Mesendoderm (in vitro differentiated cells): ENCODE measurements at regions not wholly inside any gene's neighbourhood (a gene's known extent, or its start where the extent isn't known, plus 50 kb on each side); places are given as distances from the start of the nearest gene placed in this dataset.

ENCODE experiments used
- DNase-seq: peaks from one replicate; pipeline ENCODE4 v3.0.0; 2013
- H2AK5ac ChIP-seq: 2 replicates; pipeline ENCODE4 v1.6.1; 2013; ENCODE audit warnings: low read length, inconsistent platforms
- H2BK120ac ChIP-seq: 2 replicates; pipeline ENCODE4 v1.6.1; 2013; ENCODE audit warnings: low read depth, mild to moderate bottlenecking, low read length, moderate library complexity, mixed read lengths
- H2BK15ac ChIP-seq: replicated peaks from 2 replicates; pipeline ENCODE4 v1.6.1; 2013; ENCODE audit warnings: low read depth, mild to moderate bottlenecking, moderate library complexity
- H2BK5ac ChIP-seq: 2 replicates; pipeline ENCODE4 v1.6.1; 2013; ENCODE audit warnings: low read length, inconsistent platforms
- H3K18ac ChIP-seq: 2 replicates; pipeline ENCODE4 v1.6.1; 2013; ENCODE audit warnings: mild to moderate bottlenecking, low read length, mixed read lengths
- H3K23ac ChIP-seq: one replicate; pipeline ENCODE4 v1.6.1; 2013; ENCODE audit warnings: low read length
- H3K27ac ChIP-seq: 2 replicates; pipeline ENCODE4 v1.5.1; 2013; ENCODE audit warnings: low read depth, mild to moderate bottlenecking, inconsistent platforms, low read length, moderate library complexity
- H3K27me3 ChIP-seq: 2 replicates; pipeline ENCODE4 v1.6.1; 2013; ENCODE audit warnings: low read length, control low read depth, mild to moderate bottlenecking, inconsistent platforms; ENCODE audit not compliant: insufficient read depth, poor library complexity
- H3K36me3 ChIP-seq: 2 replicates; pipeline ENCODE4 v1.6.1; 2013; ENCODE audit warnings: low read length, inconsistent platforms; ENCODE audit not compliant: control insufficient read depth, insufficient read depth
- H3K4ac ChIP-seq: one replicate; pipeline ENCODE4 v1.6.1; 2013; ENCODE audit warnings: low read depth, mild to moderate bottlenecking, low read length, moderate library complexity
- H3K4me1 ChIP-seq: 2 replicates; pipeline ENCODE4 v1.6.1; 2013; ENCODE audit warnings: low read depth, low read length, inconsistent platforms; ENCODE audit not compliant: control insufficient read depth
- H3K4me2 ChIP-seq: 2 replicates; pipeline ENCODE4 v1.6.1; 2013; ENCODE audit warnings: low read length
- H3K4me3 ChIP-seq: 2 replicates; pipeline ENCODE4 v1.5.1; 2013; ENCODE audit warnings: mild to moderate bottlenecking, low read length
- H3K56ac ChIP-seq: one replicate; pipeline ENCODE4 v1.6.1; 2013; ENCODE audit warnings: low read length
- H3K79me1 ChIP-seq: 2 replicates; pipeline ENCODE4 v1.6.1; 2013; ENCODE audit warnings: low read length, inconsistent platforms
- H3K79me2 ChIP-seq: 2 replicates; pipeline ENCODE4 v1.6.1; 2013; ENCODE audit warnings: mild to moderate bottlenecking, low read length; ENCODE audit not compliant: control insufficient read depth, insufficient read depth
- H3K9ac ChIP-seq: 2 replicates; pipeline ENCODE4 v1.6.1; 2013; ENCODE audit warnings: low read length, inconsistent platforms
- H4K5ac ChIP-seq: one replicate; pipeline ENCODE4 v1.6.1; 2013; ENCODE audit warnings: low read length
- H4K8ac ChIP-seq: one replicate; pipeline ENCODE4 v1.6.1; 2013; ENCODE audit warnings: low read depth, mild to moderate bottlenecking, control low read depth, low read length, moderate library complexity
- WGBS: extraction: QIAGEN DNeasy Blood & Tissue Kit; methylation state at CpG from one replicate; pipeline ENCODE4 v1.1.7; 2013; ENCODE audit warnings: low lambda C conversion rate, missing lambda C conversion rate; ENCODE audit not compliant: insufficient coverage; ENCODE audit errors: extremely low coverage; 5-methylcytosine and 5-hydroxymethylcytosine counted together

GRCh38 chr11:38577769-38578168 lies 1979.7 kb upstream of the RAG2 start:
- Histone ChIP-seq H3K4me1 (no peaks in the 10 kb centered on the region), H3K18ac (no peak overlapping the region), H3K36me3 (no peaks in the 10 kb centered on the region), H3K9ac (no peak overlapping the region), H2BK120ac (no peak overlapping the region), H3K4me3 (no peak overlapping the region), H2BK5ac (no peak overlapping the region), H4K5ac (no peak overlapping the region), H3K27me3 (no peaks in the 10 kb centered on the region), H3K4me2 (no peak overlapping the region), H2AK5ac (no peak overlapping the region), H3K56ac (no peak overlapping the region), H2BK15ac (no peak overlapping the region), H3K23ac (no peak overlapping the region), H3K27ac (no peak overlapping the region), H3K79me1 (no peaks in the 10 kb centered on the region), H4K8ac (no peak overlapping the region), H3K79me2 (no peaks in the 10 kb centered on the region), H3K4ac (no peak overlapping the region)
- no peak for DNase-seq

GRCh38 chr11:38562562-38562961 lies 1964.5 kb upstream of the RAG2 start:
- no peak overlapping the region for H3K23ac ChIP-seq
- no peak overlapping the region for H2BK120ac ChIP-seq
- no peak overlapping the region for H3K56ac ChIP-seq
- H3K36me3 ChIP-seq: no peaks in the 10 kb centered on the region
- no peak overlapping the region for H4K8ac ChIP-seq
- no peak overlapping the region for H2BK5ac ChIP-seq
- no peak overlapping the region for H3K18ac ChIP-seq
- H3K4me2 ChIP-seq: no peak overlapping the region
- no peaks in the 10 kb centered on the region for H3K79me2 ChIP-seq
- DNase-seq: no peak
- H3K4me1 ChIP-seq: no peaks in the 10 kb centered on the region
- H2BK15ac ChIP-seq: no peak overlapping the region
- no peak overlapping the region for H3K9ac ChIP-seq
- no peak overlapping the region for H3K4ac ChIP-seq
- no peak overlapping the region for H4K5ac ChIP-seq
- no CpG with 5 or more reads among the region's 3 CpGs for WGBS
- H3K79me1 ChIP-seq: no peaks in the 10 kb centered on the region
- no peaks in the 10 kb centered on the region for H3K27me3 ChIP-seq
- no peak overlapping the region for H3K27ac ChIP-seq
- no peak overlapping the region for H3K4me3 ChIP-seq
- H2AK5ac ChIP-seq: no peak overlapping the region

GRCh38 chr11:38553148-38553547 lies 1955.1 kb upstream of the RAG2 start:
- Histone ChIP-seq H2BK5ac (no peak overlapping the region), H3K18ac (no peak overlapping the region), H2BK15ac (no peak overlapping the region), H4K5ac (no peak overlapping the region), H4K8ac (no peak overlapping the region), H2BK120ac (no peak overlapping the region), H3K4me2 (no peak overlapping the region), H3K27ac (no peak overlapping the region), H3K23ac (no peak overlapping the region), H3K9ac (no peak overlapping the region), H3K27me3 (no peaks in the 10 kb centered on the region), H3K4me3 (no peak overlapping the region), H3K79me1 (no peaks in the 10 kb centered on the region), H3K4me1 (no peaks in the 10 kb centered on the region), H2AK5ac (no peak overlapping the region), H3K56ac (no peak overlapping the region), H3K4ac (no peak overlapping the region), H3K36me3 (no peaks in the 10 kb centered on the region), H3K79me2 (no peaks in the 10 kb centered on the region)
- no CpG with 5 or more reads among the region's 2 CpGs for WGBS
- no peak for DNase-seq

GRCh38 chr11:38547462-38547861 lies 1949.4 kb upstream of the RAG2 start:
- no peak overlapping the region for H3K23ac ChIP-seq
- no peaks in the 10 kb centered on the region for H3K36me3 ChIP-seq
- no peak for DNase-seq
- no peak overlapping the region for H4K8ac ChIP-seq
- H2AK5ac ChIP-seq: no peak overlapping the region
- H2BK120ac ChIP-seq: no peak overlapping the region
- H3K79me2 ChIP-seq: no peaks in the 10 kb centered on the region
- no peak overlapping the region for H3K4ac ChIP-seq
- H4K5ac ChIP-seq: no peak overlapping the region
- H3K79me1 ChIP-seq: no peaks in the 10 kb centered on the region
- no peak overlapping the region for H3K18ac ChIP-seq
- H3K4me2 ChIP-seq: no peak overlapping the region
- H2BK5ac ChIP-seq: no peak overlapping the region
- no peak overlapping the region for H3K4me3 ChIP-seq
- H3K9ac ChIP-seq: no peak overlapping the region
- H3K56ac ChIP-seq: no peak overlapping the region
- H3K27me3 ChIP-seq: no peaks in the 10 kb centered on the region
- no CpG with 5 or more reads among the region's 1 CpG for WGBS
- no peak overlapping the region for H2BK15ac ChIP-seq
- no peaks in the 10 kb centered on the region for H3K4me1 ChIP-seq
- no peak overlapping the region for H3K27ac ChIP-seq

GRCh38 chr11:38543986-38544385 lies 1946.0 kb upstream of the RAG2 start:
- no peak overlapping the region for H3K4ac ChIP-seq
- no peak overlapping the region for H3K56ac ChIP-seq
- no peak overlapping the region for H3K4me2 ChIP-seq
- H3K36me3 ChIP-seq: no peaks in the 10 kb centered on the region
- no peak overlapping the region for H3K18ac ChIP-seq
- H3K27me3 ChIP-seq: no peaks in the 10 kb centered on the region
- no CpG with 5 or more reads among the region's 3 CpGs for WGBS
- H4K8ac ChIP-seq: no peak overlapping the region
- H3K4me1 ChIP-seq: no peaks in the 10 kb centered on the region
- H2BK15ac ChIP-seq: no peak overlapping the region
- H2BK5ac ChIP-seq: no peak overlapping the region
- no peak for DNase-seq
- H3K23ac ChIP-seq: no peak overlapping the region
- H3K79me2 ChIP-seq: no peaks in the 10 kb centered on the region
- no peaks in the 10 kb centered on the region for H3K79me1 ChIP-seq
- H3K27ac ChIP-seq: no peak overlapping the region
- no peak overlapping the region for H2BK120ac ChIP-seq
- no peak overlapping the region for H2AK5ac ChIP-seq
- no peak overlapping the region for H3K9ac ChIP-seq
- no peak overlapping the region for H4K5ac ChIP-seq
- no peak overlapping the region for H3K4me3 ChIP-seq

- WGBS: no CpG with 5 or more reads among the region's 1 CpG
- H4K8ac ChIP-seq: no peak overlapping the region
- H3K36me3 ChIP-seq: no peaks in the 10 kb centered on the region
- H4K5ac ChIP-seq: no peak overlapping the region
- H3K4ac ChIP-seq: no peak overlapping the region
- H3K56ac ChIP-seq: no peak overlapping the region
- H3K18ac ChIP-seq: no peak overlapping the region
- H3K79me2 ChIP-seq: no peaks in the 10 kb centered on the region
- no peak overlapping the region for H3K4me2 ChIP-seq
- peak overlapping the region; percentile 57 for H2BK15ac ChIP-seq
- H2AK5ac ChIP-seq: no peak overlapping the region
- no peak overlapping the region for H3K4me3 ChIP-seq
- H3K27ac ChIP-seq: no peak overlapping the region
- H3K4me1 ChIP-seq: no peaks in the 10 kb centered on the region
- H3K9ac ChIP-seq: no peak overlapping the region
- H3K79me1 ChIP-seq: no peaks in the 10 kb centered on the region
- no peak overlapping the region for H2BK120ac ChIP-seq
- H3K23ac ChIP-seq: no peak overlapping the region
- no peak overlapping the region for H2BK5ac ChIP-seq
- DNase-seq: peak; percentile 16
- H3K27me3 ChIP-seq: no peaks in the 10 kb centered on the region
Observed at GRCh38 chr11:38543311-38543710, 1945.3 kb upstream of the RAG2 start.
